K562 (cell line): ENCODE measurements at regions not wholly inside any gene's neighbourhood (a gene's known extent, or its start where the extent isn't known, plus 50 kb on each side); places are given as distances from the start of the nearest gene placed in this dataset.

Source experiments
- ATAC-seq: fragments of 200-7000 bp; cut with Tn5 transposase; 3 replicates; pipeline ENCODE4 v1.9.1; 2020; ENCODE audit warnings: moderate library complexity
- BruUV-seq: library from RNA; stranded (reverse); fragments of 400-500 nt; replicated peaks from 2 replicates; lab custom pipeline; 2021; lab: Mats Ljungman, UMichigan
- CTCF ChIA-PET: fragments of 300-600 bp; formaldehyde crosslinking; extraction: SDS; loops from one replicate; lab custom pipeline; 2021; ENCODE audit warnings: low intra/inter-chr PET ratio; lab: Yijun Ruan, JAX
- POLR2A ChIA-PET: fragments of 300-600, 350-650 bp; sonication (Branson Sonifier 250); formaldehyde crosslinking; extraction: SDS; loops from one replicate; lab custom pipeline; 2021; ENCODE audit warnings: antibody characterized with exemption, inconsistent platforms; lab: Yijun Ruan, JAX
- DNase-seq, 4 experiments: peaks; one replicate each; pipeline versions ENCODE4 v3.0.0 to v3.0.0-alpha.2; 2011 to 2018; ENCODE audit warnings: low spot score in 3 of 4, mixed read lengths in 3 of 4; ENCODE audit errors: extremely low read depth in 1 of 4
- FAIRE-seq: peaks from 2 replicates; lab custom pipeline; 2011; peaks lifted over from hg19 to GRCh38; lab: Jason Lieb, UNC
- H2AFZ ChIP-seq: 2 replicates; pipeline ENCODE4 v1.6.0; 2011; ENCODE audit warnings: low read depth, low read length, control low read depth, inconsistent platforms
- H3K27ac ChIP-seq: fragments of 200-600 bp; 3 replicates; pipeline ENCODE4 v1.8.0; 2011; ENCODE audit warnings: low read depth, mild to moderate bottlenecking, control low read depth, inconsistent platforms, low read length, moderate library complexity, mixed read lengths; ENCODE audit errors: extremely low read depth
- H3K27me3 ChIP-seq, 2 experiments: fragments of 300-600 bp in 1 of 2; 2 replicates in 1 of 2; 3 replicates in 1 of 2; pipeline versions ENCODE4 v1.6.0 to v1.8.0; 2011; ENCODE audit warnings: inconsistent platforms in 2 of 2, low read length in 2 of 2, mild to moderate bottlenecking in 1 of 2, mixed read lengths in 1 of 2, moderate library complexity in 1 of 2; ENCODE audit not compliant: control insufficient read depth in 2 of 2, insufficient read depth in 2 of 2
- H3K36me3 ChIP-seq: fragments of 300-600 bp; 3 replicates; pipeline ENCODE4 v1.8.0; 2011; ENCODE audit warnings: mild to moderate bottlenecking, low read length, inconsistent platforms; ENCODE audit not compliant: control insufficient read depth, insufficient read depth
- H3K4me1 ChIP-seq, 2 experiments: fragments of 200-600 bp in 1 of 2; replicated peaks in 1 of 2; 2 replicates in 1 of 2; 3 replicates in 1 of 2; pipeline versions ENCODE4 v1.5.1 to v1.8.0; 2011; ENCODE audit warnings: inconsistent platforms in 2 of 2, low read length in 2 of 2, mild to moderate bottlenecking in 1 of 2, mixed read lengths in 1 of 2, moderate library complexity in 1 of 2; ENCODE audit not compliant: control insufficient read depth in 2 of 2, insufficient read depth in 2 of 2
- H3K4me2 ChIP-seq: 2 replicates; pipeline ENCODE4 v1.6.1; 2011; ENCODE audit warnings: low read length, control low read depth, inconsistent platforms, mixed read lengths; ENCODE audit not compliant: insufficient read depth
- H3K4me3 ChIP-seq: fragments of 200-600 bp; sonication (generic), shearing (Covaris generic); 2 replicates; pipeline ENCODE4 v1.5.1; 2016; ENCODE audit warnings: control low read depth, inconsistent platforms
- H3K79me2 ChIP-seq: fragments of 200-600 bp; 3 replicates; pipeline ENCODE4 v1.8.0; 2011; ENCODE audit warnings: low read length, inconsistent platforms; ENCODE audit not compliant: control insufficient read depth, insufficient read depth
- H3K9ac ChIP-seq, 2 experiments: 2 replicates each; pipeline versions ENCODE4 v1.6.0 to v1.6.1; 2011; ENCODE audit warnings: low read depth in 2 of 2, low read length in 2 of 2, control low read depth in 1 of 2, inconsistent platforms in 1 of 2, mild to moderate bottlenecking in 1 of 2, mixed read lengths in 1 of 2; ENCODE audit not compliant: insufficient read depth in 1 of 2
- H3K9me1 ChIP-seq: one replicate; pipeline ENCODE4 v1.6.0; 2011; ENCODE audit warnings: inconsistent platforms, mild to moderate bottlenecking, low read length, moderate library complexity; ENCODE audit not compliant: control insufficient read depth, insufficient read depth
- H3K9me3 ChIP-seq: replicated peaks from 2 replicates; pipeline ENCODE4 v1.5.1; 2011; ENCODE audit warnings: low read depth, low read length, inconsistent platforms; ENCODE audit not compliant: control insufficient read depth, insufficient read depth
- H4K20me1 ChIP-seq: replicated peaks from 2 replicates; pipeline ENCODE4 v1.6.1; 2011; ENCODE audit warnings: low read length, inconsistent platforms, mixed read lengths; ENCODE audit not compliant: control insufficient read depth, insufficient read depth
- MBD2 ChIP-seq: sonication (generic); IDR thresholded peaks from 2 replicates; pipeline ENCODE4 v1.6.1; 2016; ENCODE audit warnings: low read depth, borderline replicate concordance
- PHB2 ChIP-seq: fragments of 450-650 bp; IDR thresholded peaks from 2 replicates; pipeline ENCODE4 v1.6.1; 2017; ENCODE audit warnings: low read depth
- RBBP5 ChIP-seq: fragments of 200-600 bp; sonication (generic); IDR thresholded peaks from 2 replicates; pipeline ENCODE4 v1.6.1; 2012; ENCODE audit warnings: borderline replicate concordance, mild to moderate bottlenecking, low read length, control low read depth, inconsistent platforms; ENCODE audit not compliant: insufficient read depth, poor library complexity, severe bottlenecking
- SIN3B ChIP-seq: fragments of 450-650 bp; IDR thresholded peaks from 2 replicates; pipeline ENCODE4 v1.6.1; 2017; ENCODE audit warnings: low read depth, mild to moderate bottlenecking, moderate library complexity
- SMARCB1 ChIP-seq: IDR thresholded peaks from 2 replicates; pipeline ENCODE4 v1.6.1; 2011; ENCODE audit warnings: improper control_type of control experiment, low read depth; ENCODE audit not compliant: insufficient read length
- TRIM24 ChIP-seq, 2 experiments: fragments of 450-650 bp; IDR thresholded peaks; 2 replicates each; pipeline ENCODE4 v1.6.1; 2016
- TRIM28 ChIP-seq: fragments of 450-650 bp; IDR thresholded peaks from 2 replicates; pipeline ENCODE4 v1.6.1; 2017
- ZBED1 ChIP-seq: IDR thresholded peaks from 2 replicates; pipeline ENCODE4 v1.6.1; 2014
- ZBTB5 ChIP-seq: fragments of 450-650 bp; IDR thresholded peaks from 2 replicates; pipeline ENCODE4 v1.6.1; 2017; ENCODE audit warnings: antibody characterized with exemption
- ZNF518B ChIP-seq: fragments of 250-450 bp; sonication (Bioruptor Pico); IDR thresholded peaks from 2 replicates; pipeline ENCODE4 v1.5.0; 2021; ENCODE audit warnings: mild to moderate bottlenecking, moderate library complexity
- ZNF79 ChIP-seq: fragments of 250-450 bp; sonication (Bioruptor Pico); IDR thresholded peaks from 2 replicates; pipeline ENCODE4 v1.4.0; 2020; ENCODE audit warnings: low read depth, mild to moderate bottlenecking, moderate library complexity
- WGBS: fragments of 100-300 bp; shearing (Covaris generic); methylation state at CpG from one replicate; pipeline ENCODE4 v1.1.6; 2016; ENCODE audit warnings: low coverage, mixed read lengths; ENCODE audit not compliant: insufficient coverage; ENCODE audit errors: missing lambda C conversion rate; 5-methylcytosine and 5-hydroxymethylcytosine counted together
- in situ Hi-C: fragments of 300-500 bp; cut with MboI; formaldehyde crosslinking; loops from 4 replicates; pipeline ENCODE4 v1.15.0; 2018; ENCODE audit warnings: inconsistent platforms, mixed read lengths
- intact Hi-C: fragments of 100-400 bp; cut with micrococcal nuclease; formaldehyde crosslinking; loops from 2 replicates; pipeline ENCODE4 v1.14.2; 2022
- TF ChIP-seq, protein P1 (sequence below): conservative IDR thresholded peaks from 2 replicates; pipeline ENCODE4 v1.6.1; 2011; ENCODE audit warnings: low read depth, mild to moderate bottlenecking, low read length; ENCODE audit not compliant: control insufficient read depth
- TF ChIP-seq, protein P2 (sequence below): fragments of 250-450 bp; sonication (Bioruptor Pico); IDR thresholded peaks from 2 replicates; pipeline ENCODE4 v1.8.0; 2021; ENCODE audit warnings: moderate library complexity, mild to moderate bottlenecking, inconsistent platforms
- TF ChIP-seq, protein P3 (sequence below): fragments of 450-650 bp; IDR thresholded peaks from 2 replicates; pipeline ENCODE4 v1.7.0; 2016; ENCODE audit warnings: borderline replicate concordance

- Histone ChIP-seq H3K9ac (no peak overlapping the region), H3K4me1 (no peaks in the 10 kb centered on the region), H2AFZ (no peak overlapping the region), H3K27me3 (no peaks in the 10 kb centered on the region; a peak in 1 of 5 replicates), H3K9me1 (no peaks in the 10 kb centered on the region), H3K36me3 (no peaks in the 10 kb centered on the region), H3K9me3 (no peaks in the 10 kb centered on the region), H3K79me2 (no peaks in the 10 kb centered on the region), H4K20me1 (no peaks in the 10 kb centered on the region), H3K4me3 (no peak overlapping the region), H3K27ac (no peak overlapping the region), H3K4me2 (no peak overlapping the region)
- CTCF ChIA-PET, result no interaction called here
- intact Hi-C loops (no loop called here), in situ Hi-C loops (no loop called here)
- WGBS, result 2% methylated on average over 5 of the region's 5 CpGs
- POLR2A ChIA-PET, result interaction anchor here (1.4 kb wide), 1 partner anchor 8 kb away, joined by 4 read pairs; no protein-coding TSS in a partner anchor
- no peak for DNase-seq
- BruUV-seq, result no TSS peak
- ATAC-seq, result no peak
- FAIRE-seq, result no peak
- no peak for TF ChIP-seq ZNF518B (CRISPR knock-in tag)
- TF ChIP-seq, protein P1, sequence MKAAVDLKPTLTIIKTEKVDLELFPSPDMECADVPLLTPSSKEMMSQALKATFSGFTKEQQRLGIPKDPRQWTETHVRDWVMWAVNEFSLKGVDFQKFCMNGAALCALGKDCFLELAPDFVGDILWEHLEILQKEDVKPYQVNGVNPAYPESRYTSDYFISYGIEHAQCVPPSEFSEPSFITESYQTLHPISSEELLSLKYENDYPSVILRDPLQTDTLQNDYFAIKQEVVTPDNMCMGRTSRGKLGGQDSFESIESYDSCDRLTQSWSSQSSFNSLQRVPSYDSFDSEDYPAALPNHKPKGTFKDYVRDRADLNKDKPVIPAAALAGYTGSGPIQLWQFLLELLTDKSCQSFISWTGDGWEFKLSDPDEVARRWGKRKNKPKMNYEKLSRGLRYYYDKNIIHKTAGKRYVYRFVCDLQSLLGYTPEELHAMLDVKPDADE, result no peak
- no peak for TF ChIP-seq PHB2
- no peak for TF ChIP-seq RBBP5
- no peak for TF ChIP-seq TRIM24 (IDR thresholded peaks at IDR 0.05)
- TF ChIP-seq ZBED1, result no peak
- no peak for TF ChIP-seq MBD2
- no peak for TF ChIP-seq SMARCB1
- no peak for TF ChIP-seq TRIM28
- TF ChIP-seq SIN3B, result no peak
- TF ChIP-seq, protein P2, sequence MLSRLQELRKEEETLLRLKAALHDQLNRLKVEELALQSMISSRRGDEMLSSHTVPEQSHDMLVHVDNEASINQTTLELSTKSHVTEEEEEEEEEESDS (CRISPR knock-in tag), result no peak
- no peak for TF ChIP-seq ZNF79 (CRISPR knock-in tag)
- TF ChIP-seq, protein P3, sequence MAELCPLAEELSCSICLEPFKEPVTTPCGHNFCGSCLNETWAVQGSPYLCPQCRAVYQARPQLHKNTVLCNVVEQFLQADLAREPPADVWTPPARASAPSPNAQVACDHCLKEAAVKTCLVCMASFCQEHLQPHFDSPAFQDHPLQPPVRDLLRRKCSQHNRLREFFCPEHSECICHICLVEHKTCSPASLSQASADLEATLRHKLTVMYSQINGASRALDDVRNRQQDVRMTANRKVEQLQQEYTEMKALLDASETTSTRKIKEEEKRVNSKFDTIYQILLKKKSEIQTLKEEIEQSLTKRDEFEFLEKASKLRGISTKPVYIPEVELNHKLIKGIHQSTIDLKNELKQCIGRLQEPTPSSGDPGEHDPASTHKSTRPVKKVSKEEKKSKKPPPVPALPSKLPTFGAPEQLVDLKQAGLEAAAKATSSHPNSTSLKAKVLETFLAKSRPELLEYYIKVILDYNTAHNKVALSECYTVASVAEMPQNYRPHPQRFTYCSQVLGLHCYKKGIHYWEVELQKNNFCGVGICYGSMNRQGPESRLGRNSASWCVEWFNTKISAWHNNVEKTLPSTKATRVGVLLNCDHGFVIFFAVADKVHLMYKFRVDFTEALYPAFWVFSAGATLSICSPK, result no peak
- TF ChIP-seq ZBTB5, result no peak
These were observed 79.4 kb upstream of the CDYL2 start for GRCh38 chr16:80883816-80884215.
